HCT116 (cell line): ENCODE measurements at regions not wholly inside any gene's neighbourhood (a gene's known extent, or its start where the extent isn't known, plus 50 kb on each side); places are given as distances from the start of the nearest gene placed in this dataset.

Experiments
- CTCF ChIP-seq, 3 experiments: fragments of 200-600 bp in 1 of 3; sonication (generic) in 1 of 3; IDR thresholded peaks in 2 of 3; conservative IDR thresholded peaks in 1 of 3; 2 replicates each; pipeline ENCODE4 v1.5.1; 2012 to 2017; ENCODE audit warnings: low read depth in 2 of 3, low read length in 2 of 3, antibody characterized with exemption in 1 of 3, borderline replicate concordance in 1 of 3, control low read depth in 1 of 3, mild to moderate bottlenecking in 1 of 3, mixed read lengths in 1 of 3, mixed run types in 1 of 3, moderate library complexity in 1 of 3; ENCODE audit not compliant: insufficient read depth in 1 of 3
- SIN3A ChIP-seq: IDR thresholded peaks from 2 replicates; pipeline ENCODE4 v1.6.1; 2012; ENCODE audit warnings: low read depth

DNA sequence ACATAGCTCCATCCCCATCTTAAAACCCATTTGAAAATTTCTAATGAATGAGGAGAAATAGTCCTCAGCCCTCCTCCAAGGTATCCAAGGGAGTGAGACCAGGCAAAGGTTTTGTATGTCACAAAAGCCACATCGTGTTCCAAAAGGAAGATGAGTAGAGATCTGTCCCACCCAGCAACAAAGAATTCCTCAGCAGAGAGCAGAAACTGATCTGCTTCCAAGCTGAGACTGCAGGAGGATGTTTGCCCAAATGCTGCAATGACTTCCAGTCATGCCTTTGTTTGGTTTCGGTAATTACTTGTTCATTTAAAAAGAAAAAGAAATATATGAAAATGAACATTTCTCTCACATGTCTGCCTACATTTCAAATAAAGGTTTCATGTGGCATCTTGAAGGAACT is 186.9 kb downstream of the SETD4 start:
- TF ChIP-seq SIN3A (no peak), CTCF (IDR thresholded peaks at IDR 0.05 in 2 of 3, conservative IDR thresholded peaks at IDR 0.05 in 1 of 3; ENCODE audit: borderline replicate concordance in 1 of 3, insufficient read depth in 1 of 3, low read depth in 2 of 3, low read length in 2 of 3) (no peak)
